Spleen (tissue), 11 donors: ENCODE measurements at regions not wholly inside any gene's neighbourhood (a gene's known extent, or its start where the extent isn't known, plus 50 kb on each side); places are given as distances from the start of the nearest gene placed in this dataset.
"Not testable (repeated sequence)": the region's sequence is repeated elsewhere in the genome, so short reads cannot be mapped to it uniquely, and the experiment has no call there.

Source experiments
- DNase-seq: peaks from one replicate; pipeline ENCODE4 v3.0.0-alpha.2; 2020
- H3K27ac ChIP-seq, 8 donors: fragments of 200-600 bp; sonication (generic) in 7 of 8; 1 replicate in 4 of 8; 2 replicates in 4 of 8; pipeline versions ENCODE4 v1.5.0 to v1.8.0; 2016 to 2021; ENCODE audit warnings: inconsistent platforms in 4 of 8, mild to moderate bottlenecking in 4 of 8, moderate library complexity in 1 of 8
- H3K27me3 ChIP-seq, 7 donors: fragments of 200-600 bp; sonication (generic) in 6 of 7; replicated peaks in 1 of 7; 1 replicate in 4 of 7; 2 replicates in 3 of 7; pipeline versions ENCODE4 v1.5.0 to v1.8.0; 2016 to 2021; ENCODE audit warnings: inconsistent platforms in 3 of 7, mild to moderate bottlenecking in 1 of 7
- H3K36me3 ChIP-seq, 6 donors: fragments of 200-600 bp; sonication (generic) in 5 of 6; 1 replicate in 4 of 6; 2 replicates in 2 of 6; pipeline versions ENCODE4 v1.5.0 to v1.8.0; 2016 to 2021; ENCODE audit warnings: inconsistent platforms in 2 of 6
- H3K4me1 ChIP-seq, 6 donors: fragments of 200-600 bp; sonication (generic) in 5 of 6; 1 replicate in 3 of 6; 2 replicates in 3 of 6; pipeline versions ENCODE4 v1.5.0 to v1.8.0; 2016 to 2021; ENCODE audit warnings: inconsistent platforms in 3 of 6
- H3K4me3 ChIP-seq, 8 donors: fragments of 200-600 bp; sonication (generic) in 7 of 8; 1 replicate in 4 of 8; 2 replicates in 4 of 8; pipeline versions ENCODE4 v1.5.0 to v1.8.0; 2016 to 2021; ENCODE audit warnings: inconsistent platforms in 4 of 8, mild to moderate bottlenecking in 4 of 8, moderate library complexity in 2 of 8
- H3K9me3 ChIP-seq, 8 donors: fragments of 200-600 bp; sonication (generic) in 7 of 8; 1 replicate in 4 of 8; 2 replicates in 4 of 8; pipeline versions ENCODE4 v1.5.0 to v1.8.0; 2016 to 2021; ENCODE audit warnings: inconsistent platforms in 4 of 8
- CTCF ChIP-seq, 11 experiments: fragments of 200-600 bp in 7 of 11; fragments of 450-650 bp in 4 of 11; sonication (generic) in 4 of 11; IDR thresholded peaks in 8 of 11; conservative IDR thresholded peaks in 3 of 11; 1 replicate in 7 of 11; 2 replicates in 4 of 11; pipeline versions ENCODE4 v1.4.0 to v1.8.0; 2016 to 2021; ENCODE audit warnings: antibody characterized with exemption in 11 of 11, inconsistent platforms in 4 of 11, mild to moderate bottlenecking in 1 of 11
- POLR2A ChIP-seq, 3 donors: fragments of 450-650 bp; IDR thresholded peaks; one replicate each; pipeline ENCODE4 v1.5.1; 2017; ENCODE audit warnings: antibody characterized with exemption in 3 of 3, mild to moderate bottlenecking in 1 of 3
- POLR2AphosphoS5 ChIP-seq, 3 donors: sonication (generic); formaldehyde crosslinking; IDR thresholded peaks; one replicate each; pipeline ENCODE4 v1.5.1; 2017; ENCODE audit warnings: antibody characterized with exemption in 3 of 3
- WGBS, 5 donors: extraction: QIAGEN DNeasy Blood & Tissue Kit in 3 of 5; methylation state at CpG; one replicate each; pipeline versions ENCODE4 v1.1.5 to v1.1.7; 2013 to 2018; 5-methylcytosine and 5-hydroxymethylcytosine counted together
- intact Hi-C: fragments of 100-400 bp; cut with DNase I; formaldehyde crosslinking; loops from one replicate; pipeline ENCODE4 v1.15.0; 2023; ENCODE audit warnings: low total_unique reads
- donor health status: healthy with polysubstance abuse.
- donor health status: DM: no; HTN: no; CAD: no; lungs with moderate emphysema.
- donor health status: DM: no; HTN: no; CAD: no.
- donor health status: Bipolar disorder and iron deficiency.
- donor health status: healthy.
- donor health status: DM: no; HTN: no; CAD: no.
- donor health status: DM: yes; HTN: yes; CAD: no.

GRCh38 chr2:4219571-4219970 lies 516.2 kb downstream of the DCDC2C start:
- WGBS, 5 donors = 16 to 63% (median 44%) methylated on average over 1 of the region's 1 CpG
- DNase-seq = no peak
- no peaks in the 10 kb centered on the region for H3K27me3 ChIP-seq
- no peaks in the 10 kb centered on the region for H3K4me1 ChIP-seq
- H3K9me3 ChIP-seq = peaks cover 0 to 3% (median 0%) of the 10 kb centered on the region in 8 donors
- no peak overlapping the region for H3K4me3 ChIP-seq
- TF ChIP-seq POLR2AphosphoS5 (IDR thresholded peaks at IDR 0.05) (no peak), CTCF (IDR thresholded peaks at IDR 0.05 in 8 of 11, conservative IDR thresholded peaks at IDR 0.05 in 3 of 11) (no peak), POLR2A (IDR thresholded peaks at IDR 0.05) (no peak)
- H3K36me3 ChIP-seq = no peaks in the 10 kb centered on the region
- intact Hi-C loops = no loop called here
- H3K27ac ChIP-seq = no peak overlapping the region

- 81 to 88% (median 86%) methylated on average over 1 of the region's 1 CpG for WGBS, 5 donors
- no peak overlapping the region for H3K27ac ChIP-seq
- no peaks in the 10 kb centered on the region for H3K27me3 ChIP-seq
- H3K9me3 ChIP-seq = peaks cover 0 to 3% (median 0%) of the 10 kb centered on the region in 8 donors
- no peaks in the 10 kb centered on the region for H3K4me1 ChIP-seq
- no peak overlapping the region for H3K4me3 ChIP-seq
- TF ChIP-seq CTCF (IDR thresholded peaks at IDR 0.05 in 8 of 11, conservative IDR thresholded peaks at IDR 0.05 in 3 of 11) (no peak), POLR2A (IDR thresholded peaks at IDR 0.05) (no peak), POLR2AphosphoS5 (IDR thresholded peaks at IDR 0.05) (no peak)
- no peaks in the 10 kb centered on the region for H3K36me3 ChIP-seq
- intact Hi-C loops = no loop called here
- DNase-seq = no peak
These were observed 518.1 kb downstream of the DCDC2C start for GRCh38 chr2:4221434-4221833.

GRCh38 chr2:4221845-4222244 lies 518.5 kb downstream of the DCDC2C start:
- intact Hi-C loops = no loop called here
- no peaks in the 10 kb centered on the region for H3K4me1 ChIP-seq

DNA sequence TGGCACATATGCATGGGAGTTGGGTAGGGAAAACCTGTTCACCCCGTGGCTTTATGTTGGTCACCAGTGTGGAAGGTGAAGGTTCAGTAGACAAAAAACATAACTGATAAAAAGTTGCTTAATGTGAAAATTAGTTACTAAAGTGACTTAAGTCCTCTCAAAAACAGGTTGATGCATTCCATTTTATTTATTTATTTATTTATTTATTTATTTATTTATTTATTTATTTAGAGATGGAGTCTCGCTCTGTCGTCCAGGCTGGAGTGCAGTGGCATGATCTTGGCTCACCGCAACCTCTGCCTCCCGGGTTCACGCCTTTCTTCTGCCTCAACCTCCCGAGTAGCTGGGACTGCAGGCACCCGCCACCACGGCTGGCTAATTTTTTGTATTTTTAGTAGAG lies 541.0 kb downstream of the DCDC2C start:
- WGBS, 5 donors = 91 to 95% (median 93%) methylated on average over 9 of the region's 9 CpGs
- H3K9me3 ChIP-seq = peaks cover 0 to 15% (median 6%) of the 10 kb centered on the region in 8 donors
- intact Hi-C loops, H3K27ac ChIP-seq, H3K4me1 ChIP-seq, H3K27me3 ChIP-seq, H3K4me3 ChIP-seq, DNase-seq, H3K36me3 ChIP-seq: not testable (repeated sequence)

More at GRCh38 chr2:4221845-4222244, 518.5 kb downstream of the DCDC2C start:
- 80 to 96% (median 85%) methylated on average over 6 of the region's 6 CpGs for WGBS, 5 donors
- DNase-seq = no peak
- H3K9me3 ChIP-seq = peaks cover 0 to 3% (median 0%) of the 10 kb centered on the region in 8 donors
- no peaks in the 10 kb centered on the region for H3K27me3 ChIP-seq
- H3K4me3 ChIP-seq = no peak overlapping the region
- no peak overlapping the region for H3K27ac ChIP-seq
- H3K36me3 ChIP-seq = no peaks in the 10 kb centered on the region
- no peak for TF ChIP-seq POLR2AphosphoS5 (IDR thresholded peaks at IDR 0.05)

GRCh38 chr2:4246364-4247131 lies 543.2 kb downstream of the DCDC2C start:
- no peaks in the 10 kb centered on the region for H3K27me3 ChIP-seq
- no peak overlapping the region for H3K27ac ChIP-seq
- intact Hi-C loops = no loop called here
- no peaks in the 10 kb centered on the region for H3K4me1 ChIP-seq
- peaks cover 0 to 9% (median 0%) of the 10 kb centered on the region in 8 donors for H3K9me3 ChIP-seq
- H3K36me3 ChIP-seq = no peaks in the 10 kb centered on the region
- WGBS, 5 donors = 54 to 57% (median 55%) methylated on average over 11 of the region's 11 CpGs
- TF ChIP-seq CTCF (IDR thresholded peaks at IDR 0.05 in 8 of 11, conservative IDR thresholded peaks at IDR 0.05 in 3 of 11) = no peak
- TF ChIP-seq POLR2A (IDR thresholded peaks at IDR 0.05) = no peak
- no peak for TF ChIP-seq POLR2AphosphoS5 (IDR thresholded peaks at IDR 0.05)
- no peak overlapping the region for H3K4me3 ChIP-seq
- no peak for DNase-seq
